KMS-11 (cell line): ENCODE measurements at regions not wholly inside any gene's neighbourhood (a gene's known extent, or its start where the extent isn't known, plus 50 kb on each side); places are given as distances from the start of the nearest gene placed in this dataset.
"Not testable (repeated sequence)": the region's sequence is repeated elsewhere in the genome, so short reads cannot be mapped to it uniquely, and the experiment has no call there.

Experiments
- H2AFZ ChIP-seq: fragments of 200-600 bp; sonication (generic); 2 replicates; pipeline ENCODE4 v1.6.1; 2016; ENCODE audit warnings: antibody characterized with exemption, mixed run types, low read depth
- H3K27ac ChIP-seq: fragments of 200-600 bp; sonication (generic); 2 replicates; pipeline ENCODE4 v1.6.1; 2016; ENCODE audit warnings: mild to moderate bottlenecking, mixed run types
- H3K27me3 ChIP-seq: fragments of 200-600 bp; sonication (generic); 2 replicates; pipeline ENCODE4 v1.6.1; 2017; ENCODE audit warnings: mild to moderate bottlenecking, low read depth, mixed run types, moderate library complexity; ENCODE audit not compliant: insufficient read depth
- H3K36me3 ChIP-seq: fragments of 200-600 bp; sonication (generic); 2 replicates; pipeline ENCODE4 v1.6.1; 2017; ENCODE audit warnings: mild to moderate bottlenecking, mixed run types; ENCODE audit not compliant: insufficient read depth
- H3K4me1 ChIP-seq: fragments of 200-600 bp; sonication (generic); 2 replicates; pipeline ENCODE4 v1.6.1; 2016; ENCODE audit warnings: mild to moderate bottlenecking, low read depth, mixed run types; ENCODE audit not compliant: poor library complexity, severe bottlenecking
- H3K4me2 ChIP-seq: fragments of 200-600 bp; sonication (generic); 2 replicates; pipeline ENCODE4 v1.7.0; 2016; ENCODE audit warnings: mild to moderate bottlenecking, mixed run types
- H3K4me3 ChIP-seq: fragments of 200-600 bp; sonication (generic); IDR thresholded peaks from 2 replicates; pipeline ENCODE4 v1.6.1; 2017; ENCODE audit warnings: low read depth, low read length, mixed read lengths; ENCODE audit not compliant: insufficient read depth
- H3K79me2 ChIP-seq: fragments of 200-600 bp; sonication (generic); 2 replicates; pipeline ENCODE4 v1.6.1; 2016; ENCODE audit warnings: low read depth, mixed run types; ENCODE audit not compliant: insufficient read depth
- H3K9ac ChIP-seq: fragments of 200-600 bp; sonication (generic); 2 replicates; pipeline ENCODE4 v1.6.1; 2016; ENCODE audit warnings: mild to moderate bottlenecking, mixed run types
- H4K20me1 ChIP-seq: fragments of 200-600 bp; sonication (generic); 2 replicates; pipeline ENCODE4 v1.6.1; 2016; ENCODE audit warnings: mild to moderate bottlenecking, mixed run types; ENCODE audit not compliant: insufficient read depth
- TF ChIP-seq, protein P1 (sequence below): fragments of 200-600 bp; sonication (generic); conservative IDR thresholded peaks from 2 replicates; pipeline ENCODE4 v1.6.1; 2017; ENCODE audit warnings: low read depth, mild to moderate bottlenecking, antibody characterized with exemption, low read length, moderate library complexity, mixed read lengths

DNA sequence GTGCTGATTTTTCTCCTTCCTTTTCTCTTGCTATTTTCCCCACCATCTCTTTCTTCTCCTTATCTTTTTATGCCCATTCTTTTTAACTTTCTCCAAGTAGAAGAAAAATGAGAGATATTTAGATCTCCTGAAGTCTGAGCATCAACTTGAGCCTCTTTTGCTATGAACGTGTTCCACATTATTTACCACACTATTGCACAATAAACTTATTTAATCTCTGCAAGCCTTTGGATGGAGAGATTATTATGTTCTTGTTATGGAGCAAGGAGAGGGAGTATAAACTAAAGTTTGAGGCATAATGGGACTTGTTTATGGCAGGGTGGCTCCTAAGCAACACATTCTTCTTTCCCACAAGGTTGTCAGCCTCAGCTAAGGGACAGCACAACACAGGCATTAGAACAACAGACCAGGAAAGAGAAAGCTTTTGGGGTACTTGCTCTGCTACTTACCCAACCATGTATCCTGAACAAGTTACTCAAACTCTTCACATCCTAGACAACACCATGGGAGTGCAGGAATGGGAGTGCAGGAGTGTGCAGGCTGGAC, 365.5 kb upstream of the BOD1L1 start:
- no peak overlapping the region for H3K4me3 ChIP-seq
- H3K9ac ChIP-seq = no peak overlapping the region
- no peaks in the 10 kb centered on the region for H4K20me1 ChIP-seq
- no peaks in the 10 kb centered on the region for H3K27me3 ChIP-seq
- H3K36me3 ChIP-seq = no peaks in the 10 kb centered on the region
- no peaks in the 10 kb centered on the region for H3K79me2 ChIP-seq
- no peak overlapping the region for H2AFZ ChIP-seq
- no peak overlapping the region for H3K4me2 ChIP-seq
- H3K27ac ChIP-seq = no peak overlapping the region
- TF ChIP-seq, protein P1, sequence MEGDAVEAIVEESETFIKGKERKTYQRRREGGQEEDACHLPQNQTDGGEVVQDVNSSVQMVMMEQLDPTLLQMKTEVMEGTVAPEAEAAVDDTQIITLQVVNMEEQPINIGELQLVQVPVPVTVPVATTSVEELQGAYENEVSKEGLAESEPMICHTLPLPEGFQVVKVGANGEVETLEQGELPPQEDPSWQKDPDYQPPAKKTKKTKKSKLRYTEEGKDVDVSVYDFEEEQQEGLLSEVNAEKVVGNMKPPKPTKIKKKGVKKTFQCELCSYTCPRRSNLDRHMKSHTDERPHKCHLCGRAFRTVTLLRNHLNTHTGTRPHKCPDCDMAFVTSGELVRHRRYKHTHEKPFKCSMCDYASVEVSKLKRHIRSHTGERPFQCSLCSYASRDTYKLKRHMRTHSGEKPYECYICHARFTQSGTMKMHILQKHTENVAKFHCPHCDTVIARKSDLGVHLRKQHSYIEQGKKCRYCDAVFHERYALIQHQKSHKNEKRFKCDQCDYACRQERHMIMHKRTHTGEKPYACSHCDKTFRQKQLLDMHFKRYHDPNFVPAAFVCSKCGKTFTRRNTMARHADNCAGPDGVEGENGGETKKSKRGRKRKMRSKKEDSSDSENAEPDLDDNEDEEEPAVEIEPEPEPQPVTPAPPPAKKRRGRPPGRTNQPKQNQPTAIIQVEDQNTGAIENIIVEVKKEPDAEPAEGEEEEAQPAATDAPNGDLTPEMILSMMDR = no peak
- H3K4me1 ChIP-seq = no peaks in the 10 kb centered on the region

DNA sequence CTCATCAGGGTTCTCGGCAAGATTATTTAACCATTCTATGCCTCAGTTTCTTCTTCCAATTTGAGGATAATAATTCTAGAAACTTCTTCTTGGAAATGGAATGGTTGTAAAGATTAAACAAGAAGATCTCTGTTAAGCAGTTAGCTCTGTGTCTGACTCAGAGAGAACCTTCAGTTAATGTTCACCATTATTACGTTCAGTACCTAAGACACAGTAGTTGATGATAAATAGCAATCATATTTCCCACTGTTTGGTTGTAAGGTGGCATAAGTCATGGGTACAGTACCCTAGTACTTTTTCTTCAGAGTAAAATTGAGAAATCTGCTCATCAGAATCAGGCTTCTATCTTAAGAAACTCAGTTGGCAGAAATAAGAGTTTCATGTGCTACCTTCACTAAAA, 366.5 kb upstream of the BOD1L1 start:
- Histone ChIP-seq H4K20me1 (no peaks in the 10 kb centered on the region), H2AFZ (no peak overlapping the region), H3K79me2 (no peaks in the 10 kb centered on the region), H3K27ac (no peak overlapping the region), H3K9ac (no peak overlapping the region), H3K4me3 (no peak overlapping the region), H3K27me3 (no peaks in the 10 kb centered on the region), H3K4me2 (no peak overlapping the region), H3K36me3 (no peaks in the 10 kb centered on the region), H3K4me1 (no peaks in the 10 kb centered on the region)
- TF ChIP-seq, protein P1 = no peak

DNA sequence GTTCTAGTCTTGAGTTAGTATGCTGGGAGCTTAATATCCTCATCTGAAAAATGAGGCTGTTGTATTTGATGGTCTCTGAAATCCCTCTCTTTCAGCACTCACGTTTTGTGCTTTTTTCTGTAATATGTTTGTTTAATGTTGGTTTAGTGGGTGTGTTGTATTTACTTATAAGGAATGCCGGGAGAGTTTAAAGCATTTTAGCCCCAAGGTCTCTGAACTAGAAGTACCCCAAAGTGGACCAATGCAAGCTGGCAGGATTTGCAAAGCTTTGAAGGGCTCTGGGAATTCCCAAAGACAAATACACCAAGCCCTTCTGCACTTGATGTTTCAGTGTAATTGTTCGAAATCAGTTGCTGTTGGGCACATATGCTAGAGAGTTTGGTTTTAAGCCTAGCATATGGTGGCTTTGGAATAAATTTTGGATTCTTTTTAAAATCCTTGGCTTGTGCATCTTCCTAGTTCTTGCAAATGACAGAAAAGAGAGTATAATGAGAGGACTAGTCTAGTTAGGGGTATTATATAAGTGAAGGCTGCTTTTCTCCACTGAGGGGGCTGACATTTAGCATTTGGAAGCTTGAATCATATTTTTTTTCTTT, 371.4 kb upstream of the BOD1L1 start:
- Histone ChIP-seq H3K4me2 (no peak overlapping the region), H2AFZ (no peak overlapping the region), H3K79me2 (no peaks in the 10 kb centered on the region)

DNA sequence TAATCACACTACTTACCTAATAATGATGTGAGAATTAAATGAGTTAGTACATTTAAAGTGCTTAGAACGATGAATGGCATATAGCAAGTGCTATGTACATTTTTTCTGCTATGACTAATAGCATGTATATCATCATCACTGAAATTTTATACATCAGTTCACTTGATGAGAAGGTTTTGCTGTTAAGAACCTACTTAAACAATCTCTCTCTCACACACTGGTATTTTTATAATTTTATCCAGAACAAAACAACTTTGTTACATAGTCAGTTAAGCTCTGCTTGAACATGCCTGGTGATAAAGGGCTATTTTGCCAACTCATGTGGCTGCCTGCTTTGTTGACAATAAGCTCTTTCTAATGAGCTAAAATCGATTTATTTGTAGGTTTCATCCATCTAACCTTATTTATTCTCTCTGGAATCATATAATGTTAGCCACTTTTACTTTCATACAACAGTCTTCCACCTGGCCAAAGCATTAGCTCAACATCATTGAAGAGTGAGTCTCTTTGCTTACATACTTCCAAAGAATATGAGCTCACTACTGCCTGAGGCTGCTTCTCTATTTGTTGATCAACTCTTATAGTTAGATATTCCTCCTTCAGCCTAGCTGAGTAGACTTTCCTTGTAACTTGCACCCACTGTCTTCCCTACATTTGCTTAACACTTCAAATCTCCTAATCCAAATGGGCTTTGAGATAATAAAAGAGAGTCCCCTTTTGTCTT, 372.7 kb upstream of the BOD1L1 start:
- H3K4me2 ChIP-seq = no peak overlapping the region
- TF ChIP-seq, protein P1 = no peak
- no peaks in the 10 kb centered on the region for H4K20me1 ChIP-seq
- H3K27ac ChIP-seq = no peak overlapping the region
- no peak overlapping the region for H2AFZ ChIP-seq
- no peaks in the 10 kb centered on the region for H3K79me2 ChIP-seq
- H3K27me3 ChIP-seq = no peaks in the 10 kb centered on the region
- H3K4me1 ChIP-seq = no peaks in the 10 kb centered on the region
- no peak overlapping the region for H3K9ac ChIP-seq
- H3K36me3 ChIP-seq = no peaks in the 10 kb centered on the region
- H3K4me3 ChIP-seq = no peak overlapping the region

More for the DNA sequence above, 371.4 kb upstream of the BOD1L1 start:
- no peaks in the 10 kb centered on the region for H3K4me1 ChIP-seq
- H3K4me3 ChIP-seq = no peak overlapping the region
- no peak overlapping the region for H3K27ac ChIP-seq
- H3K9ac ChIP-seq = no peak overlapping the region
- H3K36me3 ChIP-seq = no peaks in the 10 kb centered on the region
- H3K27me3 ChIP-seq = no peaks in the 10 kb centered on the region
- no peaks in the 10 kb centered on the region for H4K20me1 ChIP-seq
- TF ChIP-seq, protein P1 = no peak

DNA sequence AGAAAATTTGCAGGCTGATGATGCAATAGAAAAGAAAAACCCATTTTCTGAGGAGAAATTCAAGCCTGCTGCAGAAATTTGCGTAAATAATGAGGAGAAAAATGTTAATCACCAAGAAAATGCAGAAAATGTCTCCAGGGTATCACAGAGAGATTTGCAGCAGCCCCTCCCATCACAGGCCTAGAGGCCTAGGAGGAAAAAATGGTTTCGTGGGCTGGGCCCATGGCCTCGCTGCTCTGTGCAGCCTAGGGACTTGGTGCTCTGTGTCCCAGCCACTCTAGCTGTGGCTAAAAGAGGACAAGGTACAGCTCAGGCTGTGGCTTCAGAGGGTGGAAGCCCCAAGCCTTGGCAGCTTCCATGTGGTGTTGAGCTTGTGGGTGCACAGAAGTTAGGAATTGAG, 374.8 kb upstream of the BOD1L1 start:
- not testable (repeated sequence) for H4K20me1 ChIP-seq

More for the DNA sequence above, 374.8 kb upstream of the BOD1L1 start:
- H3K4me1 ChIP-seq, H3K4me3 ChIP-seq, H3K79me2 ChIP-seq, H3K27ac ChIP-seq, H3K9ac ChIP-seq, H3K27me3 ChIP-seq, H3K4me2 ChIP-seq, H3K36me3 ChIP-seq, H2AFZ ChIP-seq: not testable (repeated sequence)
